Nephron progenitor cell (in vitro differentiated cells): ENCODE measurements at regions not wholly inside any gene's neighbourhood (a gene's known extent, or its start where the extent isn't known, plus 50 kb on each side); places are given as distances from the start of the nearest gene placed in this dataset.

Experiments
- DNase-seq: peaks from one replicate; pipeline ENCODE4 v3.0.0; 2021
- H3K27ac Mint-ChIP-seq: 2 replicates; pipeline ENCODE4 v1.8.0; 2021; ENCODE audit warnings: mild to moderate bottlenecking, moderate library complexity, mixed read lengths
- H3K27me3 Mint-ChIP-seq: 2 replicates; pipeline ENCODE4 v1.8.0; 2021; ENCODE audit warnings: mild to moderate bottlenecking, low read depth, mixed read lengths; ENCODE audit not compliant: poor library complexity
- H3K36me3 Mint-ChIP-seq: 2 replicates; pipeline ENCODE4 v1.8.0; 2021; ENCODE audit warnings: low read depth, mixed read lengths
- H3K4me1 Mint-ChIP-seq: 2 replicates; pipeline ENCODE4 v1.8.0; 2021; ENCODE audit warnings: mixed read lengths
- H3K4me3 Mint-ChIP-seq: 2 replicates; pipeline ENCODE4 v1.8.0; 2021; ENCODE audit warnings: mild to moderate bottlenecking, moderate library complexity, mixed read lengths
- H3K9me3 Mint-ChIP-seq: 2 replicates; pipeline ENCODE4 v1.8.0; 2021; ENCODE audit warnings: mild to moderate bottlenecking, moderate library complexity, mixed read lengths
- CTCF ChIP-seq: fragments of 200-600 bp; sonication (generic); IDR thresholded peaks from 2 replicates; pipeline ENCODE4 v1.5.0; 2021; ENCODE audit warnings: antibody characterized with exemption

GRCh38 chr1:62989497-62989896 is 205.6 kb downstream of the ATG4C start:
- TF ChIP-seq CTCF, result no peak
- DNase-seq, result no peak
- H3K9me3 Mint-ChIP-seq, result peaks cover 4% of the 10 kb centered on the region
- H3K36me3 Mint-ChIP-seq, result no peaks in the 10 kb centered on the region
- H3K4me3 Mint-ChIP-seq, result no peak overlapping the region
- peaks cover 14% of the 10 kb centered on the region for H3K4me1 Mint-ChIP-seq
- H3K27ac Mint-ChIP-seq, result no peak overlapping the region
- H3K27me3 Mint-ChIP-seq, result peaks cover 10% of the 10 kb centered on the region

- no peaks in the 10 kb centered on the region for H3K36me3 Mint-ChIP-seq
- no peak overlapping the region for H3K27ac Mint-ChIP-seq
- H3K4me3 Mint-ChIP-seq, result no peak overlapping the region
- H3K9me3 Mint-ChIP-seq, result peaks cover 4% of the 10 kb centered on the region
- peaks cover 10% of the 10 kb centered on the region for H3K27me3 Mint-ChIP-seq
- no peak for TF ChIP-seq CTCF
- peaks cover 9% of the 10 kb centered on the region for H3K4me1 Mint-ChIP-seq
- no peak for DNase-seq
Observed at GRCh38 chr1:62991152-62991551, 207.2 kb downstream of the ATG4C start.

GRCh38 chr1:62993844-62994243 is 209.9 kb downstream of the ATG4C start:
- Mint-ChIP-seq H3K27me3 (peaks cover 6% of the 10 kb centered on the region), H3K9me3 (no peaks in the 10 kb centered on the region), H3K36me3 (no peaks in the 10 kb centered on the region), H3K27ac (no peak overlapping the region), H3K4me3 (no peak overlapping the region), H3K4me1 (peaks cover 22% of the 10 kb centered on the region)
- no peak for DNase-seq
- no peak for TF ChIP-seq CTCF

GRCh38 chr1:62995173-62995572 is 211.2 kb downstream of the ATG4C start:
- DNase-seq, result no peak
- no peaks in the 10 kb centered on the region for H3K9me3 Mint-ChIP-seq
- no peak for TF ChIP-seq CTCF
- H3K4me3 Mint-ChIP-seq, result no peak overlapping the region
- H3K27me3 Mint-ChIP-seq, result peaks cover 6% of the 10 kb centered on the region
- peaks cover 35% of the 10 kb centered on the region for H3K4me1 Mint-ChIP-seq
- H3K36me3 Mint-ChIP-seq, result no peaks in the 10 kb centered on the region
- no peak overlapping the region for H3K27ac Mint-ChIP-seq

GRCh38 chr1:62997884-62998283 is 214.0 kb downstream of the ATG4C start:
- DNase-seq, result no peak
- Mint-ChIP-seq H3K27ac (no peak overlapping the region), H3K4me1 (peaks cover 51% of the 10 kb centered on the region), H3K4me3 (no peak overlapping the region), H3K9me3 (no peaks in the 10 kb centered on the region), H3K36me3 (no peaks in the 10 kb centered on the region), H3K27me3 (no peaks in the 10 kb centered on the region)
- TF ChIP-seq CTCF, result no peak

GRCh38 chr1:62998845-62999649 is 215.1 kb downstream of the ATG4C start:
- no peak for DNase-seq
- Mint-ChIP-seq H3K27me3 (no peaks in the 10 kb centered on the region), H3K36me3 (no peaks in the 10 kb centered on the region), H3K4me1 (peaks cover 42% of the 10 kb centered on the region), H3K27ac (no peak overlapping the region), H3K9me3 (no peaks in the 10 kb centered on the region), H3K4me3 (no peak overlapping the region)
- TF ChIP-seq CTCF, result no peak
